Epithelial cell of proximal tubule (primary cell): ENCODE measurements at regions not wholly inside any gene's neighbourhood (a gene's known extent, or its start where the extent isn't known, plus 50 kb on each side); places are given as distances from the start of the nearest gene placed in this dataset.

Experiments
- DNase-seq: peaks from one replicate; pipeline ENCODE4 v3.0.0-alpha.2; 2011; ENCODE audit warnings: low read depth
- H3K4me3 ChIP-seq: 2 replicates; pipeline ENCODE4 v1.5.1; 2011; ENCODE audit warnings: low read depth, mild to moderate bottlenecking, low read length
- TF ChIP-seq, protein P1 (sequence below): conservative IDR thresholded peaks from 2 replicates; pipeline ENCODE4 v1.5.1; 2012; ENCODE audit warnings: low read depth, mild to moderate bottlenecking, low read length

- TF ChIP-seq, protein P1, sequence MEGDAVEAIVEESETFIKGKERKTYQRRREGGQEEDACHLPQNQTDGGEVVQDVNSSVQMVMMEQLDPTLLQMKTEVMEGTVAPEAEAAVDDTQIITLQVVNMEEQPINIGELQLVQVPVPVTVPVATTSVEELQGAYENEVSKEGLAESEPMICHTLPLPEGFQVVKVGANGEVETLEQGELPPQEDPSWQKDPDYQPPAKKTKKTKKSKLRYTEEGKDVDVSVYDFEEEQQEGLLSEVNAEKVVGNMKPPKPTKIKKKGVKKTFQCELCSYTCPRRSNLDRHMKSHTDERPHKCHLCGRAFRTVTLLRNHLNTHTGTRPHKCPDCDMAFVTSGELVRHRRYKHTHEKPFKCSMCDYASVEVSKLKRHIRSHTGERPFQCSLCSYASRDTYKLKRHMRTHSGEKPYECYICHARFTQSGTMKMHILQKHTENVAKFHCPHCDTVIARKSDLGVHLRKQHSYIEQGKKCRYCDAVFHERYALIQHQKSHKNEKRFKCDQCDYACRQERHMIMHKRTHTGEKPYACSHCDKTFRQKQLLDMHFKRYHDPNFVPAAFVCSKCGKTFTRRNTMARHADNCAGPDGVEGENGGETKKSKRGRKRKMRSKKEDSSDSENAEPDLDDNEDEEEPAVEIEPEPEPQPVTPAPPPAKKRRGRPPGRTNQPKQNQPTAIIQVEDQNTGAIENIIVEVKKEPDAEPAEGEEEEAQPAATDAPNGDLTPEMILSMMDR = no peak
- H3K4me3 ChIP-seq = no peak overlapping the region
- no peak for DNase-seq
Measured at GRCh38 chr6:131381709-131382093, 191.3 kb upstream of the ARG1 start.

GRCh38 chr6:131382631-131383030 is 190.4 kb upstream of the ARG1 start:
- TF ChIP-seq, protein P1 = no peak
- DNase-seq = no peak
- no peak overlapping the region for H3K4me3 ChIP-seq

GRCh38 chr6:131383421-131384411 is 189.3 kb upstream of the ARG1 start:
- no peak overlapping the region for H3K4me3 ChIP-seq
- DNase-seq = no peak
- TF ChIP-seq, protein P1 = no peak

GRCh38 chr6:131387562-131388447 is 185.2 kb upstream of the ARG1 start:
- TF ChIP-seq, protein P1 = no peak
- DNase-seq = no peak
- no peak overlapping the region for H3K4me3 ChIP-seq

- no peak for DNase-seq
- TF ChIP-seq, protein P1 = no peak
- H3K4me3 ChIP-seq = no peak overlapping the region
Measured at GRCh38 chr6:131390322-131390721, 182.7 kb upstream of the ARG1 start.

DNA sequence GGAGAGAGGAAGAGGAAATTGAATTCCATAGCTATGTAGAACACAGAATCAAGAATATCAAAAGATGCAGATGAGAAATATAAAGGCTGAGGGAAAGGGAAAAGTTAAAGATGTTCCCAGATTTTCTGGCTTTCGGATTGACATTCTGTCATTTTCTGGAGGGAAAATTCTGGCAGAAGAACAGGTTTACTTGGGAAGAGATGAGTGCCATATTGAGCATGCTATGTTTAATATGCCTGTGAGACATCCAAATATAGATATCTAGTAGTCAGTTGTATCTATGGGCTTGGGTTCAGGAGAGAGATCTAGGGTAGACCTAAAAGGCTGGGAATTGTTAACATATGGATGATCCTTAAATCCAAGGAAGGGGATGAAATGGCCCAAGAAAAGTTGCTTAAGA is 181.9 kb upstream of the ARG1 start:
- TF ChIP-seq, protein P1 = no peak
- no peak overlapping the region for H3K4me3 ChIP-seq
- no peak for DNase-seq
